GM18519 (cell line): ENCODE measurements at regions not wholly inside any gene's neighbourhood (a gene's known extent, or its start where the extent isn't known, plus 50 kb on each side); places are given as distances from the start of the nearest gene placed in this dataset.

Source experiments
- ATAC-seq: cut with Tn5 transposase; IDR thresholded peaks from one replicate; pipeline ENCODE4 v1.9.1; 2021; ENCODE audit warnings: mild to moderate bottlenecking, moderate library complexity; ENCODE audit not compliant: unreplicated experiment, low FRiP score

DNA sequence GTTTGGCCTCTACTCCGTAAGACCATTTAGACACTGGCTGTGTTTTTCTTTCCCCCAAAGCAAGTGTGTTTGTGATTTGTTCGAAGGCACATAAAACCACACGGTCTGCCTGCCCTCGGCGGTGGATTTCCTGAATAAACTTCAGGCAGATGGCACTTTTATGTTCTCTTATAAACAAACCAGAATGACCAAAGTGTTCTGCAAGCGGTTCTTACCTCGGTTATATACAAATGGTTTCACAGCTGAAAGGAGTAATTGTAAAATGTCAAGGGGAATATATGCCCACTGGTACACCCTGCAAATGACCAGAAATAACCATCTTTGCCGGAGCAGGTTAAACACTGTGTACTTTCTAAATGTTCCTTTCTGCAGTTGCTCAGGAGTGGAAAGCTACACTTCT, 1475.8 kb upstream of the TMEM132C start:
- ATAC-seq = no peak

DNA sequence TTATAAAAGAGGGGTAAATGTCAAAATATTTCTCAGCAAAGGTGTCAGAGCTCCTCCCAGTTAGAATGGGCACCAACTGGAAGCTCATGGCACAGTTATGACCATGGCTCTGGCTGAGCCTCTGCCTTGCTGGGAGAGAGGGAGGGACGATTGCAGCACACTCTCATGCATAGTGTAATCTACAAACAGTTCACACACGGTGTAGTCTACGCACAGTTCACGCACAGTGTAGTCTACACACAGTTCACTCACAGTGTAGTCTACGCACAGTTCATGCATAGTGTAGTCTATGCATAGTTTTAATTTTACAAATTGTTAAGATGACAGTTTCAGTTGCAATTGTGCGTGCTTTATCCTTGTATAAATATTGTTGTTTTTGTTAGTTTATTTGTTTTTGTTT, 1474.6 kb upstream of the TMEM132C start:
- no peak for ATAC-seq

DNA sequence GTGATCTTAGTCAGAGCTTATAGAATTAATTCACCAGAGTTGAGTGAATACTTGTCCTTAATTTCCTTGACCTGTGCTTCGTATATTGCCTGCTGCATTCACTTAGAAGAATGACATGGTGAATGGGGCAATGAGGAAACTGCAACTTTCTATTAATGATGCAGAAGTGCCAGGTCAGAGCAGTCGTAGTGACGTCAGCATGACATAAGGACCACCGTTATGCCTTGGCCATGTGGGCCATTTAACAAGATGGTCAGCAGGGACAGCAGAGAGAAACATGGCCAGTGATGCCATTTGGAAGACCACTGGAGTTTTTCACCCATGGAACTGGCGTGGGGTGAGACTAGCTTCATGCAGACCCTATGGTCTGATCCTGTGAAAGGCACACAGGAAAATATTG, 1469.4 kb upstream of the TMEM132C start:
- ATAC-seq = no peak

DNA sequence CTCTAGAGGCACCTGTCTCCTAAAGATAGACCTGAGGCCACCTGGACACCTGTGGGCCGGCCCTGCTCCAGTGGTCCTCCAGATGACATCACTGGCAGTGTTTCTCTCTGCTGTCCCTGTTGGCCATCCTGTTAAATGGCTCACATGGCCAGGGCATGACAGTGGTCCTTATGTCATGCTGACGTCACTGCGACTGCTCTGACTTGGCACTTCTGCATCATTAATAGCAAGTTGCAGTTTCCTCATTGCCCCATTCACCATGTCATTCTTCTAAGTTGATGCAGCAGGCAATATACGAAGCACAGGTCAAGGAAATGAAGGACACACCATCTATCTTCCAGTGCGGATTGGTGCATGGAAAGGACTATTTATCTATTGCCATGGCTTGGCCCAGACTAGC, 1468.5 kb upstream of the TMEM132C start:
- no peak for ATAC-seq

DNA sequence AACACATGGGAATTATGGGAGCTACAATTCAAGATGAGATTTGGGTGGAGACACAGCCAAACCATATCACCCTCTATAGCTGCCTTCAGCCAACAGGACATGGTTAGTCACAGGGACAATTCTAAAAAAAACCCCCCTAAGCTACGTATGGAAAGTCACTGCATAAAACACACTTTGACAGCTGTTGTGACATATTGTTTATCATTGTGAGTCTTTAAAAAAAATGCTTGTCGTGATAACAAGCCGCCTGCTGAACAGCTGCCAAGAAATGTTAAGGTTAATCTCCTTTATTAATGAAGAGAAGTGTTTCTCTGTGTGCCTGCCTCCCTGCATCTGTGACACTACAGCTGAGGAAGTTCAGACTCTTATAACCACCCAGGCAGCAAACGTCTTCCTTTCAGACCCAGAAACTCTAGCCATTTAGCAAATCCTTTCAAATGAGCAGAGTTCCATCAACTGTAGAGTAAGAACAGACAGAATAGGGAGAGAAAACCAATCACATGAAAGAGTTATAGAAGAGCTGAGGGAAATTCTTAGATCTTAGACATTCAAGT, 1459.6 kb upstream of the TMEM132C start:
- ATAC-seq = no peak

DNA sequence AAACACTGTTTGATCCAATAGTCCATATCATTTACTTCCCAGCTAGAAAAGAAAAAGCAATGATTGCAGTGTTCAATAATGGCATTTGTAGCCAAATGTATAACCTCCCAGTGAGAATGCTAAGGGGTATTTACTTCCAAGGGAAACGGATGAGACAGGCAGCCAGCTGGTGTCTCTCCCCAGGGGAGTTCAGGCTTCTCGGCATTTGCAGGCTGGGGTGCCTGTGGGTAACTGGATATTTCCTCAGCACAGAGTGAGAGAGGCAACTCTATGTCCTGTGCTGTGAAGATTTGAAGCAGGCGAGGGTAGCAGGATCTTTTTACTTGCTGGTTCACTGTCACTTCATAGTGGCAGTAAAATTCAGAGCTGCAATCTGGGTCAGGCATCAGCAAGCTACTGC, 1455.6 kb upstream of the TMEM132C start:
- ATAC-seq = no peak

DNA sequence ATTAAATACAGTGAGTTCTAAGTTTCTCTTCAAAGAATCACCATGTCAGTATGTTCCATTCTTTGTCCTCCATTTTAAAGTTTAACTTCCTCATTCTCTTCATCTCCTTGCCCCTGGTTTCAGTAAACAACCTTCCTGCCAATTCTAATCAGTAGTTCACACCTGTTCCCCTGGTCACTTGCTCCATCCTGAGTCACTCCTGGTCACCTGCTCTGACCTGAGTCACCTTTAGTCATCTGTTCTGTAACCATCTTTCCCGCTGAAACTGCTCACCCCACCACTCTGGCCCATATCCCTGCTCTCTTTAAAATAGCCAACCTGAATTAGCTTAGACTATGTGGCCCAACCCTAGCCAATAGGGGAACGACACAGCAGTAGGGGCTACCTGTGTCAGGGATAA, 1447.4 kb upstream of the TMEM132C start:
- no peak for ATAC-seq

DNA sequence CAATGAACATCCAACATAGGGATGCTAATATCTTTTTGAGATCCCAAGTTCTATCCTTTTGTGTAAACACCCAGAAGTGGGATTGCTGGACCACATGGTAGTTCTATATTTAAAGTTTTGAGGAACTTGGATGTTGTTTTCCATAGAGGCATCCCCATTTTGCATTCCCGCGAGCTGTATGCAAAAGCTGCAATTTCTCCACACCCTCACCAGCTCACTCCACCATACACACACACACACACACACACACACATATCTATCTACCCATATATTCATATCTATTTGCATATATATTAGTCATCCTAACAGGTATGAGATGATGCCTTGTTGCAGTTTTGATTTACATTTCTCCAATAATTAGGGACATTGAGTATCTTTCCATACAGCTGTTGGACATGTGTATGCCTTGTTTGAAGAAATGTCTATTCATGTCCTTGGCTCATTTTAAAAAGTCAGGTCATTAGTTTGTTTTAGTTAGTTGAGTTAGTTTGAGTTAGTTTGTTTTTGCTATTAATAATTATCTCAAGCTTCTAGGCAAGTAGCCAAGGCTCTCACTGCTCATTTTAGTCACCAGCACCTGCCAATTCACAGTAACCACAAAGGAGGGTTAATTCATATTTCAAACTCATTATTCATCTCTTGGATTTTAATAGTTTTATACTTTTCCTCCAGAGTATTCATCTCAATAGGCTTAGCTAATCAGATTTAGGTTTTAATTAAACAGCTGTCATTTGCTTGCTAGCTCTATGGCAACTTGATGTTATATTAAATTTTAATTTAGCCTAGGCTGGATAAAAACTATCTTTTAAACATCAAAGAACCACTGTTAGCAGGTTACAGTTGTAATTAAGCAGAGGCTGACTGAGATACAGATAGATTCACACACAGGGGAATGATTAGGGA, 1435.9 kb upstream of the TMEM132C start:
- ATAC-seq = no peak

DNA sequence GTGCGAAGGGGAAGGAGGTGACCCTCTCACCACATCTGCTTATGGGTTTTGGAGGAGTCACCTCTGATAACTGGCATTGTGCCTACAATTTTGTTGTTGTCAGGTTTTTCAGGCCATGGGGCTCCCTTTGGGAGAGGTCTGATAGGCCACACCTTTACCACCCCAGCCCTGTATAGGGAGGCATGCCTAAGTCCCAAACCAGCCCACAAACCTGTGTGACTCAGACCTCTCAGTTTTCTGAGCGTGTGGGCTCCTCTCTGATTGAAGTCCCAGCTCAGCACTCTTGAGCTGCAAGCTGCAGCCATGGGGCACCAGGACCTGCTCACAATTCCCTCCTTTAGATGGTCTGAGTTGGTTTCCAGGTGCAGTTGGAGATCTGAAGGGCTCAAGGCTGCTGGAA, 1429.3 kb upstream of the TMEM132C start:
- no peak for ATAC-seq

DNA sequence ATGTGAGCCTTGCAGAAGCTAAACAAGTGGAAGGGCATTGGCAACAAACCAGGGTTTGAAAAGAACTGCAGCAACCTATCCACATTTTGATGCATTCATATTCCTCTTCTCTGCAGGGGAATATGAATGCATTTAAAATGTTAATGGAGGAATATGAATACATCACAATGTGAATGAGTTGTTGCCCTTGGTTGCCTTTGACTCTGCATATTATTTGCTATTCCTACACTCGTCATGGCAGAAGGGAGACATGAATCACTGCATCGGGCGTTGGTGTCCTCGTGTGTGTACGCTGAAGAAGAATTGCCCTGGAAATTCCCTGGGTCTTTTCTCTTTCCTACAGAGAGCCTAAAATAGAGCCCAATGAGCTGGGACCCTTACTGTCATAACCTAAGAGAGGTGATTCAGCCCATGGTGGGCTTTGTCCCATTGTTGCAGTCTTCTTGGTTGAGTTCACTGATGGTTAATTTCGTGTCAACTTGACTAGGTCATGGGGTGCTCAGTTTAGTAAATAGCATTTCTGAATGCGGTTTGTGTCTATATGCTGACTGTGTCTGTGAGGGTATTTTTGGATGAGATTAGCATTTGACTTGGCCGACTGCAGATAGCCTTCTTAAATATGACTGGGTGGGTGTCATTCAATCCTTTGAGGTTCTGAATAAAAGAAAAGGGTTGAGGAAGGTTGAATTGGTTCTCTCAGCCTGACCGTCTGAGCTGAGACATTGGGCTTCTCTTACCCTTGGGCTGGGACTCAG, 1422.9 kb upstream of the TMEM132C start:
- ATAC-seq = no peak

DNA sequence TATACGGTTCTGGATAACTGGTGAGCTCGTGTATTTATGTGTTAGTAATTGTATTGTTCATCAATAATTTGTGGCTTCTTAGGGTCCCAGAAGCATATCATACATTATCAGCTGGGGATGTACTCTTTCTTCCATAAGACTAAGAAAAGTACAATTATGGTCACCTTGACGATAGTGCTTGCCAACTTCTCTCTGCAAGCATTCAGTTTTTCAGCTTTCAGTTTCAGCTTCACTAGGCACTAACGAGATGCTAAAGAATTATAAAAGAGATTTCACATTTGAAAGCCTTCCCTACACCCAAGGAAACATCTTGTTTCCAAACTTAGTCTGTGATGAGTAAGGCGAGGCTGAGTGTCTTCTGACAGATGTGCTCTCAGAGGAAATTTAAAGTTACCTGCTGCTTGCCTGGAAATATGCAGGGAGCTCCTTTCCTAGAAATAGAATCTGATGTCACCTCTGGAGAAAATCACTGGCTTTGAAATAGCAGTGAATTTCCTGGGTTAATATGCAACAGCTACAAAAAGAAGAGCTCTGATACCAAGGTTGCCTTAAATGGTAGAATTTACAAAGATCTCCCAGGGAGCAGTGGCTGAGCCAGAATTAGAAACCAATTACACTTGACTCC, 1419.9 kb upstream of the TMEM132C start:
- ATAC-seq = no peak

DNA sequence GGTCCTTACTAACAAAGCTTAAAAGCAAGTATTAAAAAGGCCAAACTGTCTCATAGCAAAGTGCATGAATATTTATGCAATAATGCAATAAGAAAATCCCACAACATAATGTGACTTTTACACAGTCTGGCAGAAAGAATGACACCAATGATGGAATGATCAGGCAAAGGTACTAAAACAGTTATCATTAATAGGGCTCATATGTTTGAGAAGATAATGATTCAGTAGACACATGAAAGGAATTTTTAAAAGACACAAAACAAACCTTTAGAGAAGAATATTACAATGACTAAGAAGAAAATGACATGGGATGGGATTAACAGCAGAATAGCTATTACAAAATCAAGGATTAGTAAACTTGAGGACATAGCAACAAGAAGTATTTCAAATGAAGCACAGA, 1411.2 kb upstream of the TMEM132C start:
- ATAC-seq = no peak

DNA sequence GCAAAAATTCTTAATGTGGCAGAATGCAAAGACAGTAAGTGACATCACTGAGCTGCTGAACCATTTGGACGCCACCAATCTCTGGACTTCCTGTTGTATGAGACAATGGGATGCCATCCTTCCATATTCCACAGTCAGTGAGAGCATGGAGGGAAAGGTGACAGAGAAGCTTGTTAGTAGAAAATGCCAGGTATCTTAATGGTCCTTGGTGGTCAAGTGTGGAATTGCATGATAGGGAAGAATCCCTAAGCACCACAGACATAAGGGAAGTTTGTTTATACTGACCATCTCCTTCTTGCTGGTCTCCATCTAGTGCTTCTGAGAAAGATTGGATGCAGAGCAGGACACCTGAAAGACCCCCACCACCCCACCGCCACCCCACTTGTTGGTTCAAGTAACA, 1410.0 kb upstream of the TMEM132C start:
- no peak for ATAC-seq

DNA sequence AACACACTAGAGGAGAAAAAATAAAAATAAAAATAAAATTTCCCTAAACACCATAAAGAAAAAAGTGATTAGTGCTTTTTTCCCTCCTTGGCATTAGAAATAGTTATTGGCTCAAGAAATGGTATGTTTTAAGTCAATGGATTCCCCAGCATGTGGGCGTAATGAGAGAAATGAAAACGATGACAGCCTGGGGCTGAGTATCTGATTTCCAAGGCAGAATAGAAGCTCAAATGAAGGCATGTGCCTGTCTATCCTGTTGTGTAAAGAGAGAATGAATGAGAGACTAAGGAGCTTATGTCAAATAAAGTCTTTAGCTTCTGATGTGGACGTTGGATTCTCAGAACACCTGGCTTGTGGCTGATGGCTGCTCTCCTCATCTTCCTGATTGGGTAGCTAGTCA, 1408.4 kb upstream of the TMEM132C start:
- no peak for ATAC-seq

DNA sequence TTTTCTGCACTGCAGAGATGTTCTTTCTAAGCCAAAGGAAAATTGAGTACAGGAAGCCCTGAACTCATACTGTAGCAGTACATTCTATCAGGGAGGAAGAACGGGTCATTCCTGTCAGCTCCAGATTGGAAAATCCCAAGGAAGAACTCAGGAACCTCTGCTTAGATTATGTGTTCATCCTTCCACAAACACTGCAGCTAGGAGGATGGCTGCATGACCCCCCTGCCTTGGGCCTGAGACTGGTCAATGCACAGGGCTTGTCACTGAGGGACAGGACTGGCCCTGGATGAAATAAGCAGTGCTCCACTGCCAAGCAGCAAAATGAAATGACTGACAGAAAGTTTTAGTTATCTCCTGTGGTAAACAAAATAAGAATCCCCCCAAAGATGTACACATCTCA, 1406.8 kb upstream of the TMEM132C start:
- no peak for ATAC-seq

DNA sequence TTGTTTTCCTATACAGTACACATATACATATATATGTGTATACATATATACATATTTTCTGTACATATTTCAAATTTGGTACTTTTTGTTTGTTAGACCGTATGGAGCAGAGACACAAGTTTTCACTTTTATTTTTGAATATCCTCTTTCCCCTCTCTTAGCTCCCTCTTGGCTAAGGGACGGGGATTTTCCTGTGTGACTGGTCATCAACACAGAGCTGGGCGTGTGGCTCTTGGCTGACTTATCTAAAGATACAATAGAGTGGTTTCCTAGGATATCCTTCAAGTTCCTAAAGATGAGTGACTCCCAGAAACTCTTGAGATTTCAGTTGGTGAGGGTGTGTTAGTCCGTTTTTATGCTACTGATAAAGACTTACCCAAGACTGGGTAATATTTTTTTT, 1404.5 kb upstream of the TMEM132C start:
- no peak for ATAC-seq

DNA sequence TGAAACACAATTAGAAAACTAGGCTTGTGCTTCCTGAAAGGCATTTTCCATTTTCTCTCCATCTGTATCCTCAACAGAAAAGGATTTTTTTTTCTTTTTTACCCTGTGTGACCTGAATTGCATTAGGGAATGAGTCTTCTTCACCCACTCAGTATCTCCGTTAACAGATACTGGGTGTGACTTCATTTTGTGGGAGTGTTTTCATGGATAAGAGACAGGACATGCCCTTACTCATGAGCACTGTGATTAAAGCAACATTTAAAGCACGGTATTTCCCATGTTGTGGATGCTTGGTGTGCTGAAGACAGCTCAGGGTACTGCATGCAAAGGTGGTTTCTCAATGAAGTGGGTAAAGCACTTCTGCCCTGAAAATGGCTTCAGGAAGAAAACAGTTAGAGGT, 1397.3 kb upstream of the TMEM132C start:
- no peak for ATAC-seq

DNA sequence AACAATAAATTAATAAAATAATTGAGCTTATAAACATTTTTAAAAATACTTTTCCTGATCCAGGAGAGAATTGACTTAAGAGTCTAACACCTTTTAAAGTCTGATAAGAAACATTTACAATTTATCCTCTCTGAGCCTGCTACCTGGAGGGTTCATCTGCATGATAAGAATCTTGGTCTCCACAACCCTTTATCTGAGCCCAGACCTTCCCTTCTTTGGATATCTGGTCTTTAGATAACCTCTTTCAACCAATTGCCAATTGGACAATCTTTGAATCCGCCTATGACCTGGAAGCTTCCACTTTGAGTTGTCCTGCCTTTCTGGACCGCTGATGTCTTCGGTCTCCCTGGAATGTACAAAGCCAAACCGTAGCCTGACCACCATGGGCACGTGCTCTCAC, 1393.3 kb upstream of the TMEM132C start:
- ATAC-seq = no peak

DNA sequence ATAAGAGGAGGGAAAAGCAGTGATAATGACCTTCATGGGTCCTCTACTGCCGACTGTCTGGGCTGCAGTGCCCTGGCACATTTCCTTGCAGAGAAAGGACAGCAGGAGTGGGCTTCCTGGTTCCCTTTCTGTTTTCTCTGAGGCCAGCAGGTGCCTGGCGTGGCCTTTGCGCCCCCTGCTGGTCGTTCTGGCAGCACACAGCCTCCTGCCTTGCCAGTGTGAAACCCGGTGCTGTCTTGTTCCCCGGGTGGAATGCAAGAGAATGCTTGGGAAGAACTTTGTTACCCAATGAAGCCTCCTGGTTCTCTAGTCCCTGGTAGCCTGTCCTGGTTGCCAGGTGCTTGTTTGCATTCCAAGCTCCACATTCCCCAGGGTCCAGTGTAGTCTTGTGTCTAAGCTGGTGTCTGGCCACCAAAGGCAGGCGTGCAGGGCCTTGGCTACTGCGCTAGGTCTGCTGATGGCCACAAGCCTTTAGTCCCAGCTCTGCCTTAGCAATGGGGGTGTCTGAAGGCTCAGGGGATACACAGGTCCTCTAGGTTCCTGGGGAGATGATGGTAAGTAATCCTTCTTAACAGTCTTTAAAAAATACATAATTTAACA, 1392.4 kb upstream of the TMEM132C start:
- ATAC-seq = peak; percentile 87

DNA sequence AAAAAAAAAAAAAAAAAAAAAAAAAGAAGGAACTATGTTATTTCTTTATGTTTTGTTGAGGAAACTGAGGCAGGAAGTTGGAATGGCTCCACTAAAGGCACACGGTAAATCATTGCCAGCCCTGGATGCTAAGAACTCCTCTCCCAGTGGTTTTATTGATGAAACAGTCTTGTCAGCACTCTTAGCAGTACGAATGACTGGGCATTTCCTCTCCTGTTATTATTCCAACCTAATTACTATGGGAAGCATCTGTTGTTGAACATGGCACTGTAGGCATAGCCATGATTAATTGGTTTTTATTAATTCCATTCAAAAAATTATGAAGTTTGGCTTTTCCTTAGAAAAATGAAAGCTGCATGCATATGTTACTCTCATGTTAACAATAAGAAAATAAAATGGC, 1387.1 kb upstream of the TMEM132C start:
- ATAC-seq = no peak

DNA sequence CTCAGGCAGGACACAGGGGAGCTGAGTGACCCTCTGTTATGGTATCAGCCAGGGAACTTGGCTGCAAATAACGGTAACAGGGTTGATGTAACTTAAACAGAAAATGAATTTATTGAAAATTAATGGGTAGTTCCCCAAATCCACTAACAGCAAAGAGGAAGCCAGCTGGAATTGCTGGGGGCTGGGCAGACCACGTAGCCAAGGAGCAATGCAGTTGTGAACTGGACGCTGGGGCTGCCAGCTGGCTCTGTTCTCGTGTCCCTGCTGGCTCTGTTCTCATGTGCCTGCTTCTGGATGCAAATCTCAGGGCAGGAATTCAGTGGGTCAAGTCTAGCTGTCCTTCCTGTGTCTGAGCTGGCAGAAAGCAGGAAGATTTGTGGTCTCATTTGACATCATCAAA, 1383.3 kb upstream of the TMEM132C start:
- ATAC-seq = no peak
